ENCODE measurements at regions not wholly inside any gene's neighbourhood (a gene's known extent, or its start where the extent isn't known, plus 50 kb on each side); places are given as distances from the start of the nearest gene placed in this dataset.

DNA sequence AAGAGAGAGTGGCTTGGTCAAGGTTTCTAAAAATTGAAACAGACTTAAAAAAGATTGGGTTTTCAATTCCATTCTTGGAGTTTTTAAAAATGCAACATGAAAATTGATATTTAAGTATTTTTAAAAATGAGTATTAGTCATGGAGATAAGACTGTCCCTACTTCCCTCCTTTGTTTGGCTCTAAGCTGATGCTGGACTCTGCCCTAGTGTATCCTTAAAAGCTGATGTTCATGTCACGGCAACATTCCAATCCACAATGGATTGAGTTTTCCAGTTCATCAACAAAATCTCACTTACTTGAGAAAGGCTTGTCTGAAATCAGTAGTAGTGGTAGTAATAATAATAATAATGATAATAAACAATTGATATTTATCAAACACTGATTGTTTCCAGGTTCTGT lies 119.0 kb upstream of the SLC38A2 start:
- peak overlapping the region; percentile 99 for H2BK20ac ChIP-seq (ENCODE audit: low read depth, low read length)
- peak overlapping the region; percentile 92 for H2AK5ac ChIP-seq (ENCODE audit: low read depth, low read length)
- peak overlapping the region; percentile 91; the same call in 1 of the 2 replicates for H3K27ac ChIP-seq (ENCODE audit: insufficient read depth, low read length)
- peak overlapping the region; percentile 99 for H3K4ac ChIP-seq (ENCODE audit: low read depth, low read length)
- no peak overlapping the region for H3K4me3 ChIP-seq (ENCODE audit: insufficient read depth, low read depth, low read length)
- H3K9me3 ChIP-seq (ENCODE audit: control insufficient read depth, insufficient read depth, low read length): no peaks in the 10 kb centered on the region
- in situ Hi-C loops (cut with MboI; ENCODE audit: low sequenced_read_pairs): loop anchor here (10.0 kb wide), 1 partner anchor 107 kb away; no protein-coding TSS in a partner anchor
- H3K9ac ChIP-seq (ENCODE audit: low read depth, low read length): no peak overlapping the region; the same call in 1 of the 2 replicates
- H4K91ac ChIP-seq (ENCODE audit: insufficient read depth, low read depth, low read length): peak overlapping the region; percentile 83
- no peak overlapping the region; the same call in 1 of the 2 replicates for H3K4me2 ChIP-seq (ENCODE audit: low read depth, low read length)
- intact Hi-C loops (cut with micrococcal nuclease): loop anchor here (5.0 to 10.0 kb wide), 3 partner anchors 227 to 531 kb away; partner anchors contain the start of gene SLC38A1
- no peaks in the 10 kb centered on the region for H3K27me3 ChIP-seq (ENCODE audit: control insufficient read depth, insufficient read depth, low read length)
- TF ChIP-seq FOS (IDR thresholded peaks at IDR 0.05; ENCODE audit: low read depth, low read length): no peak
- TF ChIP-seq CHD1 (IDR thresholded peaks at IDR 0.05; ENCODE audit: low read depth, low read length): no peak
- no peak for TF ChIP-seq POLR2A (IDR thresholded peaks at IDR 0.05; ENCODE audit: low read depth, low read length)
- TF ChIP-seq MXI1 (IDR thresholded peaks at IDR 0.05; ENCODE audit: borderline replicate concordance, low read depth, low read length): no peak
- TF ChIP-seq MAZ (IDR thresholded peaks at IDR 0.05; ENCODE audit: borderline replicate concordance, low read depth, low read length): no peak
- TF ChIP-seq BHLHE40 (IDR thresholded peaks at IDR 0.05; ENCODE audit: low read depth, low read length): no peak
- peaks cover 3 to 35% of the 10 kb centered on the region in 2 experiments; a peak in 3 of 4 replicates for H3K79me1 ChIP-seq (ENCODE audit: low read depth in 1 of 2, low read length in 2 of 2)
- peaks cover 7% of the 10 kb centered on the region for H3K9me1 ChIP-seq (ENCODE audit: insufficient read depth, low read length)
- H2BK120ac ChIP-seq (ENCODE audit: low read depth, low read length): peak overlapping the region; percentile 99
- ATAC-seq (ENCODE audit: low read depth): no peak
- peak overlapping the region; percentile 93; the same call in 1 of the 2 replicates for H3K56ac ChIP-seq (ENCODE audit: extremely low read depth, insufficient read depth, low read length)
- no peak overlapping the region for H2AK9ac ChIP-seq (replicated peaks; ENCODE audit: low read depth, low read length, poor library complexity)
- H4K5ac ChIP-seq (ENCODE audit: low read depth, low read length): peak overlapping the region; percentile 90
- WGBS, 2 experiments (ENCODE audit: extremely low coverage in 2 of 2, insufficient read length in 1 of 2): no CpG with 5 or more reads among the region's 1 CpG
- H4K8ac ChIP-seq (ENCODE audit: low read depth in 2 of 2, low read length in 2 of 2): peak overlapping the region; percentile 26 to 97
- CTCF ChIA-PET: interaction anchor here (1.2 kb wide), 1 partner anchor 18 kb away, joined by 3 read pairs; no protein-coding TSS in a partner anchor
- peak overlapping the region; percentile 95 for H3K18ac ChIP-seq (ENCODE audit: low read depth, low read length)
- peak overlapping the region; percentile 96 for H3K14ac ChIP-seq (replicated peaks; ENCODE audit: low read depth, low read length)
- no peak for DNase-seq
- no TSS peak for BruUV-seq (replicated peaks)
- peaks cover 26% of the 10 kb centered on the region for H3K4me1 ChIP-seq (ENCODE audit: control insufficient read depth, insufficient read depth, low read length)
- H2BK15ac ChIP-seq (ENCODE audit: low read depth, low read length): peak overlapping the region; percentile 94; the same call in 2 of the 3 replicates
- POLR2A ChIA-PET (ENCODE audit: unreplicated experiment): interaction anchor here (1.0 to 1.5 kb wide), 4 partner anchors 18 to 109 kb away, joined by 3 to 4 read pairs (median 3); no protein-coding TSS in a partner anchor
- H3K23ac ChIP-seq (ENCODE audit: low read depth, low read length): peak overlapping the region; percentile 87; the same call in 1 of the 2 replicates
- dilution Hi-C loops (cut with HindIII; ENCODE audit: low sequenced_read_pairs, unreplicated experiment): no loop called here
- H2BK5ac ChIP-seq (ENCODE audit: low read depth, low read length, poor library complexity, severe bottlenecking): peak overlapping the region; percentile 100
- H4K20me1 ChIP-seq (ENCODE audit: insufficient read depth, low read length): no peaks in the 10 kb centered on the region
- H3K36me3 ChIP-seq (ENCODE audit: control insufficient read depth, insufficient read depth, low read length): no peaks in the 10 kb centered on the region
- H2AFZ ChIP-seq (replicated peaks; ENCODE audit: low read length, poor library complexity): no peak overlapping the region

Measured in IMR-90 (cell line).